Body of pancreas (tissue), 4 donors: ENCODE measurements at regions not wholly inside any gene's neighbourhood (a gene's known extent, or its start where the extent isn't known, plus 50 kb on each side); places are given as distances from the start of the nearest gene placed in this dataset.

ENCODE experiments used
- ATAC-seq: fragments of 150-250 bp; one replicate; pipeline ENCODE4 v1.9.1; 2016
- DNase-seq, 4 donors: peaks; one replicate each; pipeline ENCODE4 v3.0.0-alpha.2; 2019
- H3K27ac ChIP-seq, 4 donors: fragments of 200-600 bp; sonication (generic); 1 replicate in 3 of 4; 2 replicates in 1 of 4; pipeline versions ENCODE4 v1.5.1 to v1.6.1; 2016 to 2019; ENCODE audit warnings: mild to moderate bottlenecking in 1 of 4, mixed read lengths in 1 of 4, moderate library complexity in 1 of 4
- H3K27me3 ChIP-seq, 2 donors: fragments of 200-600 bp; sonication (generic); one replicate each; pipeline ENCODE4 v1.6.0; 2016; ENCODE audit warnings: mild to moderate bottlenecking in 1 of 2
- H3K36me3 ChIP-seq, 2 donors: fragments of 200-600 bp; sonication (generic); replicated peaks in 1 of 2; 2 replicates each; pipeline ENCODE4 v1.5.1; 2016; ENCODE audit warnings: low read depth in 2 of 2; ENCODE audit not compliant: insufficient read depth in 1 of 2
- H3K4me1 ChIP-seq: fragments of 200-600 bp; sonication (generic); one replicate; pipeline ENCODE4 v1.6.0; 2016
- H3K4me3 ChIP-seq, 2 donors: fragments of 200-600 bp; sonication (generic); 1 replicate in 1 of 2; 2 replicates in 1 of 2; pipeline ENCODE4 v1.5.1; 2016 to 2019
- H3K9me3 ChIP-seq, 3 donors: fragments of 200-600 bp; sonication (generic); 1 replicate in 2 of 3; 2 replicates in 1 of 3; pipeline ENCODE4 v1.5.1; 2016
- CTCF ChIP-seq, 7 experiments: fragments of 450-650 bp in 4 of 7; fragments of 200-600 bp in 3 of 7; sonication (generic) in 3 of 7; IDR thresholded peaks; one replicate each; pipeline ENCODE4 v1.5.1; 2016 to 2019; ENCODE audit warnings: antibody characterized with exemption in 7 of 7
- POLR2A ChIP-seq, 3 donors: fragments of 450-650 bp; IDR thresholded peaks; one replicate each; pipeline ENCODE4 v1.6.1; 2016; ENCODE audit warnings: antibody characterized with exemption in 3 of 3, mild to moderate bottlenecking in 2 of 3
- WGBS, 2 donors: methylation state at CpG; one replicate each; pipeline ENCODE4 v1.1.5; 2017; 5-methylcytosine and 5-hydroxymethylcytosine counted together
- intact Hi-C: fragments of 100-400 bp; cut with DNase I; formaldehyde crosslinking; loops from one replicate; pipeline ENCODE4 v1.15.1; 2023

- no peaks in the 10 kb centered on the region for H3K4me1 ChIP-seq
- no peak overlapping the region for H3K4me3 ChIP-seq
- H3K27ac ChIP-seq = no peak overlapping the region
- intact Hi-C loops = no loop called here
- TF ChIP-seq CTCF (IDR thresholded peaks at IDR 0.05) (no peak), POLR2A (IDR thresholded peaks at IDR 0.05) (no peak)
- WGBS, 2 donors = 61 to 65% methylated on average over 4 of the region's 4 CpGs
- no peaks in the 10 kb centered on the region for H3K27me3 ChIP-seq
- H3K9me3 ChIP-seq = no peaks in the 10 kb centered on the region
- no peaks in the 10 kb centered on the region for H3K36me3 ChIP-seq
- ATAC-seq (no peak), DNase-seq (no peak)
These were observed 53.4 kb upstream of the SESN3 start for GRCh38 chr11:95284057-95285052.

GRCh38 chr11:95283650-95284049 is 52.6 kb upstream of the SESN3 start:
- WGBS, 2 donors = 48 to 75% methylated on average over 3 of the region's 3 CpGs
- intact Hi-C loops = no loop called here
- peak; percentile 43 for ATAC-seq
- Histone ChIP-seq H3K4me1 (no peaks in the 10 kb centered on the region), H3K9me3 (no peaks in the 10 kb centered on the region), H3K4me3 (no peak overlapping the region), H3K27ac (no peak overlapping the region), H3K36me3 (no peaks in the 10 kb centered on the region), H3K27me3 (no peaks in the 10 kb centered on the region)
- DNase-seq = no peak
- TF ChIP-seq CTCF (IDR thresholded peaks at IDR 0.05) = no peak
- TF ChIP-seq POLR2A (IDR thresholded peaks at IDR 0.05) = no peak

GRCh38 chr11:95283146-95283545 is 52.1 kb upstream of the SESN3 start:
- intact Hi-C loops = no loop called here
- no peaks in the 10 kb centered on the region for H3K27me3 ChIP-seq
- ATAC-seq = no peak
- no peak overlapping the region for H3K27ac ChIP-seq
- WGBS, 2 donors = 71 to 76% methylated on average over 3 of the region's 3 CpGs
- no peaks in the 10 kb centered on the region for H3K4me1 ChIP-seq
- DNase-seq = no peak
- H3K4me3 ChIP-seq = no peak overlapping the region
- no peaks in the 10 kb centered on the region for H3K36me3 ChIP-seq
- no peak for TF ChIP-seq CTCF (IDR thresholded peaks at IDR 0.05)
- TF ChIP-seq POLR2A (IDR thresholded peaks at IDR 0.05) = no peak
- no peaks in the 10 kb centered on the region for H3K9me3 ChIP-seq

GRCh38 chr11:95282291-95282751 is 51.3 kb upstream of the SESN3 start:
- intact Hi-C loops = no loop called here
- no peaks in the 10 kb centered on the region for H3K4me1 ChIP-seq
- no peak overlapping the region for H3K27ac ChIP-seq
- peak; percentile 63 for ATAC-seq
- WGBS, 2 donors = 41 to 45% methylated on average over 6 of the region's 6 CpGs
- no peaks in the 10 kb centered on the region for H3K9me3 ChIP-seq
- no peaks in the 10 kb centered on the region for H3K36me3 ChIP-seq
- DNase-seq = peak in 1 of 4 donors; percentile 27
- H3K27me3 ChIP-seq = no peaks in the 10 kb centered on the region
- no peak overlapping the region for H3K4me3 ChIP-seq
- no peak for TF ChIP-seq CTCF (IDR thresholded peaks at IDR 0.05)
- no peak for TF ChIP-seq POLR2A (IDR thresholded peaks at IDR 0.05)
